ENCODE measurements at regions not wholly inside any gene's neighbourhood (a gene's known extent, or its start where the extent isn't known, plus 50 kb on each side); places are given as distances from the start of the nearest gene placed in this dataset.

GRCh38 chr14:85316701-85317410, 213.1 kb upstream of the FLRT2 start:
- TF ChIP-seq CTCF (IDR thresholded peaks at IDR 0.05): no peak
- no peak for TF ChIP-seq POLR2A (IDR thresholded peaks at IDR 0.05)
